Upper lobe of right lung (tissue), 1 donor: ENCODE measurements at regions not wholly inside any gene's neighbourhood (a gene's known extent, or its start where the extent isn't known, plus 50 kb on each side); places are given as distances from the start of the nearest gene placed in this dataset.

Experiments used
- ATAC-seq: fragments of 200-7000 bp; cut with Tn5 transposase; one replicate; pipeline ENCODE4 v1.9.1; 2020; ENCODE audit warnings: mild to moderate bottlenecking, moderate library complexity
- DNase-seq: peaks from one replicate; pipeline ENCODE4 v3.0.0-alpha.2; 2020
- H3K27ac ChIP-seq: fragments of 200-600 bp; one replicate; pipeline ENCODE4 v1.8.0; 2022
- H3K27me3 ChIP-seq: fragments of 200-600 bp; one replicate; pipeline ENCODE4 v1.8.0; 2022; ENCODE audit warnings: mild to moderate bottlenecking
- H3K36me3 ChIP-seq: fragments of 200-600 bp; one replicate; pipeline ENCODE4 v1.8.0; 2022
- H3K4me1 ChIP-seq: fragments of 200-600 bp; one replicate; pipeline ENCODE4 v1.8.0; 2022
- H3K4me3 ChIP-seq: fragments of 200-600 bp; one replicate; pipeline ENCODE4 v1.8.0; 2022; ENCODE audit warnings: mild to moderate bottlenecking
- H3K9me3 ChIP-seq: fragments of 200-600 bp; one replicate; pipeline ENCODE4 v1.8.0; 2022
- intact Hi-C: fragments of 100-400 bp; cut with DNase I; formaldehyde crosslinking; loops from one replicate; pipeline ENCODE4 v1.11.0; 2022
- TF ChIP-seq, protein P1 (sequence below): fragments of 200-600 bp; IDR thresholded peaks from one replicate; pipeline ENCODE4 v1.8.0; 2022; ENCODE audit warnings: antibody characterized with exemption
- donor health status: DM: no; HTN: yes; CAD: no; lungs with severe emphysema.

DNA sequence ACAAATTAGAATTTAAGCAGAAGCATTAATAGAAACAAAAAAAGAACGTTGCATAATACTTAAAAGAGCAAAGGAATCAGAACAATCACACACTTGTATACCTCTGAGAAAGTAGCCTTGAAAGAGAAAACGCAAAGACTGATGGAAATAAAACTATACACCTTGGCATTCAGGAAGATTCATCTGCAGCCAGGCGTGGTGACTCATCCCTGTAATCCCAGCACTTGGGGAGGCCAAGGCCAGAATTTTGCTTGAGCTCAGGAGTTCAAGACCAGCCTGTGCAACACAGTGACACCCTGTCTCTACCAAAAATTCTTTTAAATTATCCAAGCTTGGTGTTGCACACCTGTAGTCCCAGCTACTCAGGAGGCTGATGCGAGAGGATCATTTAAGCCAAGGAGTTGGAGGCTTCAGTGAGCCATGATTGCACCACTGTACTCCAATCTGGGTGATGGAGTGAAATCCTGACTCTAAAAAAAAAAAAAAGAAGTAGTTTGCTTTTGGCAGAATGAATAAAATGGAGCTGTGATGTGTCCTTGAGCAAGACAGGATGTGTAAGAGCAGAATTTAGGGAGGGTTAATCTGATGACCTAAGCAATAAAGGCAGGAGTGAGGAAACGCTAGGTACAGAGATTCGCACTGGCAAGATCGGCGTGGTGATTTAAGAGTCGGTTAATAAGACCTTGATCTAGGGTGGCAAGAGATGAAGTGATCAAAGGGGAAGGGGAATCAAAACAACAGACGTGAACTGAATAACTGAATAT lies 75.8 kb upstream of the NRP1 start:
- no peak overlapping the region for H3K27ac ChIP-seq
- ATAC-seq = no peak
- H3K36me3 ChIP-seq = no peaks in the 10 kb centered on the region
- TF ChIP-seq, protein P1, sequence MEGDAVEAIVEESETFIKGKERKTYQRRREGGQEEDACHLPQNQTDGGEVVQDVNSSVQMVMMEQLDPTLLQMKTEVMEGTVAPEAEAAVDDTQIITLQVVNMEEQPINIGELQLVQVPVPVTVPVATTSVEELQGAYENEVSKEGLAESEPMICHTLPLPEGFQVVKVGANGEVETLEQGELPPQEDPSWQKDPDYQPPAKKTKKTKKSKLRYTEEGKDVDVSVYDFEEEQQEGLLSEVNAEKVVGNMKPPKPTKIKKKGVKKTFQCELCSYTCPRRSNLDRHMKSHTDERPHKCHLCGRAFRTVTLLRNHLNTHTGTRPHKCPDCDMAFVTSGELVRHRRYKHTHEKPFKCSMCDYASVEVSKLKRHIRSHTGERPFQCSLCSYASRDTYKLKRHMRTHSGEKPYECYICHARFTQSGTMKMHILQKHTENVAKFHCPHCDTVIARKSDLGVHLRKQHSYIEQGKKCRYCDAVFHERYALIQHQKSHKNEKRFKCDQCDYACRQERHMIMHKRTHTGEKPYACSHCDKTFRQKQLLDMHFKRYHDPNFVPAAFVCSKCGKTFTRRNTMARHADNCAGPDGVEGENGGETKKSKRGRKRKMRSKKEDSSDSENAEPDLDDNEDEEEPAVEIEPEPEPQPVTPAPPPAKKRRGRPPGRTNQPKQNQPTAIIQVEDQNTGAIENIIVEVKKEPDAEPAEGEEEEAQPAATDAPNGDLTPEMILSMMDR = no peak
- no peak overlapping the region for H3K4me3 ChIP-seq
- peaks cover 7% of the 10 kb centered on the region for H3K4me1 ChIP-seq
- no peak for DNase-seq
- H3K27me3 ChIP-seq = no peaks in the 10 kb centered on the region
- no peaks in the 10 kb centered on the region for H3K9me3 ChIP-seq
- intact Hi-C loops = no loop called here

DNA sequence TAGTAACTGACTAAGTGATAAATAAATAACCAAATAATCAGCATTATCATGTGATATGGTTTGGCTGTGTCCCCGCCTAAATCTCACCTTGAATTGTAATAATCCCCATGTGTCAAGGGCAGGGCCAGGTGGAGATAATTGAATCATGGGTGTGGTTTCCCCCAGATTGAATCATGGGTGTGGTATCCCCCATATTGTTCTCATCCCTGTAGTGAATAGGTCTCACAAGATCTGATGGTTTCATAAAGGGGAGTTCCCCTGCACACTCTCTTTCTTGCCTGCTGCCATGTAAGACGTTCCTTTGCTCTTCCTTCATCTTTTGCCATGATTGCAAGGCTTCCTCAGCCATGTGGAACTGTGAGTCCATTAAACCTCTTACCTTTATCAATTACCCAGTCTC lies 72.1 kb upstream of the NRP1 start:
- H3K36me3 ChIP-seq = no peaks in the 10 kb centered on the region
- DNase-seq (no peak), ATAC-seq (no peak)
- H3K4me1 ChIP-seq = no peaks in the 10 kb centered on the region
- no peak overlapping the region for H3K4me3 ChIP-seq
- no peak overlapping the region for H3K27ac ChIP-seq
- intact Hi-C loops = no loop called here
- TF ChIP-seq, protein P1 = no peak
- no peaks in the 10 kb centered on the region for H3K9me3 ChIP-seq
- no peaks in the 10 kb centered on the region for H3K27me3 ChIP-seq

DNA sequence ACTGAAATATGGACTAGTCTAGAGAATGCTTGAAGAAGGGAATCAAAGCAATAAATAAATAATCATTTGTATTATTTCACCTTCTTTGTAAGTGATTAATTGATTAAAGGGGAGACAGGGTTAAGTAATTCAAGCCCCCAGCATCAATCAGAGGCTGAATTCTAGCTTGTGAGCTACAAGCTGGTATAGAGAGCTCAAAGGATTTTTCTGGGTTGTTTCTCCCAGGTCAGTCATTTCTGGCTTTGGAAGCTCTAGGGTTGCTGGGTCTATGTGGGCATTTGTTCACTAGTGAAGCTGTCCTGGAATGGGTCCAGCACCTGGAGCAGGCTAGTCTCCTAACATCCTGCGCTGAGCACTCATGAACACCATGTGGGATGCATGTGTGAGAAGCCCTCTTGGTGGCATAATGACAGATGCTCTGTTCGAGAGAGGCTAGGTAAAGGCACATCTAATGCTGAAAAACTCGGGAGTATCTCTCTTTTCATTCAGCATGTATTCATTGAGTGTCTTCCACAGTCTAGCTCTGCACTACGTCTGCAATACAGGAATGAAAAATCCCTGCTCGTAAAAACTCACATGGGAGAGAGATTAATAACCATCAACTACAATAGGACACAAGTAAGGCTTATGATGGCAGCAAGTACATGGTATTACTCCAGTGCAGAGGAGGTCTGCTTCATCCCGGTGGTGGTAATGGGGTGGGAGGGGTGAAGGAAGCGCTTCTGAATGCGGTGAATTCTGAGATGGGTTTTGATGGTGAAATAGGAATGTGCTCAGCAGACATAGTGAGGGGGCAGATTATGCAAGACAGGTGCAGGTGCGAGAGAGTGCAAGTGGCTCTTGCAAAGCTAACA lies 68.0 kb upstream of the NRP1 start:
- H3K4me3 ChIP-seq = no peak overlapping the region
- no peak for DNase-seq
- TF ChIP-seq, protein P1 = no peak

DNA sequence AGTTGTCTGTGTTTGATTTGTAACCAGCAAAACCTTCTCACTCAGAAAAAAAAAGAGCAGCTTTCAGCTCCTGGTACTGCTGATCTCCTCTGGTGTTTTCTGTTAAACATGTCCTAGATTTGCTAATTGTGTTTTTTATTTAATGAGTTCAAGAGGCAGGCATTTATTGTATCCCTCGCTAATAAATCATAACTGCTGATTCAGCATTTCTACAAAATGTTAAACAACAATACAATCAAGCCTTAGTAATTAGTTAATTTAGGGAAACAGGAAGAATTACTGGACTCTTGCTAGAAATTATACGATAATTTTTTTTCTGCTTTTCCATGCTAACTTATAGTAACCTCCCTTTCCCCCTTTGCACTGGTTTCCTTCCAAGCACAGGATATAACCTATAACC lies 66.8 kb upstream of the NRP1 start:
- no peaks in the 10 kb centered on the region for H3K36me3 ChIP-seq
- H3K27me3 ChIP-seq = no peaks in the 10 kb centered on the region
- ATAC-seq (no peak), DNase-seq (no peak)
- no peak overlapping the region for H3K4me3 ChIP-seq
- H3K9me3 ChIP-seq = peaks cover 5% of the 10 kb centered on the region
- TF ChIP-seq, protein P1 = no peak
- H3K4me1 ChIP-seq = no peaks in the 10 kb centered on the region
- intact Hi-C loops = no loop called here
- H3K27ac ChIP-seq = no peak overlapping the region

More for the DNA sequence above, 68.0 kb upstream of the NRP1 start:
- Histone ChIP-seq H3K36me3 (no peaks in the 10 kb centered on the region), H3K9me3 (no peaks in the 10 kb centered on the region), H3K27ac (no peak overlapping the region), H3K27me3 (no peaks in the 10 kb centered on the region), H3K4me1 (no peaks in the 10 kb centered on the region)
- intact Hi-C loops = no loop called here
- no peak for ATAC-seq

DNA sequence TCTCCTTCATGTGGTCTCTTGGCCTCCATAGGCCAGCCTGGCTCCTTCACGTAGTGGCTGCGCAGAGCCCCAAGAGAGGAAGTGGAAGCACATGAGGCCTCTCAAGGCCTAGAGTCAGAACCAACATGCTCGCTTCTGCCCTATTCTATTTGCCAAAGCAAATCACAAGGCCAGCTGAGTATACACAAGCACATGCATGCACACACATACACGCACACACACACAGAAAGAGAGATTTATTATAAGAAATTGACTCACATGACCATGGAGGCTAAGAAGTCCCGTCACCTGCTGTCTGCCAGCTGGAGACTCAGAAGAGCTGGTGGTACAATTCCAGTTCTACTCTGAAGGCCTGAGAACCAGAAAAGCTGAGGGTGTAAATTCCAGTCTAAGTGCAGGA lies 64.3 kb upstream of the NRP1 start:
- H3K36me3 ChIP-seq = no peaks in the 10 kb centered on the region
- no peak overlapping the region for H3K27ac ChIP-seq
- TF ChIP-seq, protein P1 = no peak
- H3K27me3 ChIP-seq = no peaks in the 10 kb centered on the region
- no peak for DNase-seq
- H3K9me3 ChIP-seq = peaks cover 5% of the 10 kb centered on the region
- no peak overlapping the region for H3K4me3 ChIP-seq
- no peak for ATAC-seq
- intact Hi-C loops = no loop called here
- H3K4me1 ChIP-seq = no peaks in the 10 kb centered on the region
